H1 (cell line): ENCODE measurements at regions not wholly inside any gene's neighbourhood (a gene's known extent, or its start where the extent isn't known, plus 50 kb on each side); places are given as distances from the start of the nearest gene placed in this dataset.

Experiments used
- ATF3 ChIP-seq: IDR thresholded peaks from 2 replicates; pipeline ENCODE4 v1.6.1; 2011; ENCODE audit warnings: low read depth, mild to moderate bottlenecking, low read length; ENCODE audit not compliant: insufficient read depth
- CTCF ChIP-seq, 3 experiments: IDR thresholded peaks; 1 replicate in 2 of 3; 2 replicates in 1 of 3; pipeline versions ENCODE4 v1.5.1 to v1.6.1; 2011; ENCODE audit warnings: low read length in 3 of 3, mild to moderate bottlenecking in 3 of 3, inconsistent platforms in 2 of 3, low read depth in 1 of 3, moderate library complexity in 1 of 3; ENCODE audit not compliant: insufficient read depth in 1 of 3; ENCODE audit errors: control extremely low read depth in 1 of 3

- TF ChIP-seq ATF3 = no peak
- no peak for TF ChIP-seq CTCF (IDR thresholded peaks at IDR 0.05; ENCODE audit: control extremely low read depth in 1 of 3, insufficient read depth in 1 of 3, low read depth in 1 of 3, low read length in 3 of 3)
These were observed 281.6 kb downstream of the KLHL13 start for GRCh38 chrX:117835034-117835433.
